Testis (tissue), 2 donors: ENCODE measurements at regions not wholly inside any gene's neighbourhood (a gene's known extent, or its start where the extent isn't known, plus 50 kb on each side); places are given as distances from the start of the nearest gene placed in this dataset.

Experiments
- CTCF ChIP-seq, 3 experiments: fragments of 450-650 bp in 2 of 3; fragments of 200-600 bp in 1 of 3; sonication (generic) in 1 of 3; IDR thresholded peaks; one replicate each; pipeline ENCODE4 v1.5.1; 2016 to 2019; ENCODE audit warnings: antibody characterized with exemption in 3 of 3, mild to moderate bottlenecking in 2 of 3, moderate library complexity in 1 of 3
- POLR2A ChIP-seq: fragments of 450-650 bp; IDR thresholded peaks from one replicate; pipeline ENCODE4 v1.6.1; 2017; ENCODE audit warnings: antibody characterized with exemption, mild to moderate bottlenecking, moderate library complexity

GRCh38 chr5:104265531-104266140, 703.0 kb upstream of the NUDT12 start:
- TF ChIP-seq POLR2A (no peak), CTCF (IDR thresholded peaks at IDR 0.05) (no peak)
